Neural crest cell (in vitro differentiated cells): ENCODE measurements at regions not wholly inside any gene's neighbourhood (a gene's known extent, or its start where the extent isn't known, plus 50 kb on each side); places are given as distances from the start of the nearest gene placed in this dataset.

ENCODE experiments used
- DNase-seq: peaks from one replicate; pipeline ENCODE4 v3.0.0; 2021; ENCODE audit warnings: low read depth, mixed read lengths, low spot score
- H3K27ac Mint-ChIP-seq: one replicate; pipeline ENCODE4 v1.8.0; 2021; ENCODE audit warnings: mild to moderate bottlenecking, mixed read lengths; ENCODE audit not compliant: unreplicated experiment
- H3K27me3 Mint-ChIP-seq: 2 replicates; pipeline ENCODE4 v1.8.0; 2021; ENCODE audit warnings: low read depth, mild to moderate bottlenecking, mixed read lengths
- H3K36me3 Mint-ChIP-seq: 2 replicates; pipeline ENCODE4 v1.8.0; 2021; ENCODE audit warnings: low read depth, mild to moderate bottlenecking, mixed read lengths
- H3K4me1 Mint-ChIP-seq: 2 replicates; pipeline ENCODE4 v1.8.0; 2021; ENCODE audit warnings: mixed read lengths
- H3K4me3 Mint-ChIP-seq: one replicate; pipeline ENCODE4 v1.8.0; 2021; ENCODE audit warnings: mild to moderate bottlenecking, mixed read lengths
- H3K9me3 Mint-ChIP-seq: 2 replicates; pipeline ENCODE4 v1.8.0; 2021; ENCODE audit warnings: mixed read lengths
- TF ChIP-seq, protein P1 (sequence below): fragments of 200-600 bp; sonication (generic); conservative IDR thresholded peaks from 2 replicates; pipeline ENCODE4 v1.5.0; 2021; ENCODE audit warnings: antibody characterized with exemption, mild to moderate bottlenecking

DNA sequence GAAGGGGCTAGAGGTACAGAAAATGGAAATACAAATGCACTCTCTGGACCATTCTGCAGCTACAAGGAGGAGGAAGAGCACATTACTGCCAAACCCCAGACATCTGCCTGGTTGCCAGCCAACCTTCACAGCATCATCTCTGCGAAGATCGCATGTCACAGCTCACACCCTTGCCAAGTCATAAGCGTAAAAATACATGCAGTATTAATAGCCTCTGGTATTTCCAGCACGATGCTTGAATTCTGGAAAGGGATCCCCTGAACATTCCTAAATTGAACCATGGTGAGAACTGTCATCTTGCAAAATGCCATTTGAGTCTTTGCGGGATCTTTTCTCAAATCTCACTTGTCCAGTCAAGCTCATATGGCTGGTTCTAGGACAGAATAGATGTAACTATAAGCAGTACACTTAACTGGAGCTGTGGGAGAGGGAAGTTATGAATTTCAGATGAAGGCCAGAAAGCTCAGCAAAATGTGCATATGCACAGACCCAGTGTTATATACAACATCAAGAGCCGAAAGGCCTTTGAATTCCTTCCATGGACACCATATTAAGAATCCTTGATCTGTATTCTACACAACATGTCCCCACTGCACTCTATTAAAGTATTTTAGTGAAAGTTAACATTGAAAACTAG lies 211.6 kb downstream of the DUSP6 start:
- Mint-ChIP-seq H3K36me3 (no peaks in the 10 kb centered on the region), H3K9me3 (no peaks in the 10 kb centered on the region), H3K4me3 (no peak overlapping the region), H3K27me3 (no peaks in the 10 kb centered on the region), H3K4me1 (peaks cover 18% of the 10 kb centered on the region), H3K27ac (no peak overlapping the region)
- DNase-seq: no peak
- TF ChIP-seq, protein P1, sequence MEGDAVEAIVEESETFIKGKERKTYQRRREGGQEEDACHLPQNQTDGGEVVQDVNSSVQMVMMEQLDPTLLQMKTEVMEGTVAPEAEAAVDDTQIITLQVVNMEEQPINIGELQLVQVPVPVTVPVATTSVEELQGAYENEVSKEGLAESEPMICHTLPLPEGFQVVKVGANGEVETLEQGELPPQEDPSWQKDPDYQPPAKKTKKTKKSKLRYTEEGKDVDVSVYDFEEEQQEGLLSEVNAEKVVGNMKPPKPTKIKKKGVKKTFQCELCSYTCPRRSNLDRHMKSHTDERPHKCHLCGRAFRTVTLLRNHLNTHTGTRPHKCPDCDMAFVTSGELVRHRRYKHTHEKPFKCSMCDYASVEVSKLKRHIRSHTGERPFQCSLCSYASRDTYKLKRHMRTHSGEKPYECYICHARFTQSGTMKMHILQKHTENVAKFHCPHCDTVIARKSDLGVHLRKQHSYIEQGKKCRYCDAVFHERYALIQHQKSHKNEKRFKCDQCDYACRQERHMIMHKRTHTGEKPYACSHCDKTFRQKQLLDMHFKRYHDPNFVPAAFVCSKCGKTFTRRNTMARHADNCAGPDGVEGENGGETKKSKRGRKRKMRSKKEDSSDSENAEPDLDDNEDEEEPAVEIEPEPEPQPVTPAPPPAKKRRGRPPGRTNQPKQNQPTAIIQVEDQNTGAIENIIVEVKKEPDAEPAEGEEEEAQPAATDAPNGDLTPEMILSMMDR: no peak

DNA sequence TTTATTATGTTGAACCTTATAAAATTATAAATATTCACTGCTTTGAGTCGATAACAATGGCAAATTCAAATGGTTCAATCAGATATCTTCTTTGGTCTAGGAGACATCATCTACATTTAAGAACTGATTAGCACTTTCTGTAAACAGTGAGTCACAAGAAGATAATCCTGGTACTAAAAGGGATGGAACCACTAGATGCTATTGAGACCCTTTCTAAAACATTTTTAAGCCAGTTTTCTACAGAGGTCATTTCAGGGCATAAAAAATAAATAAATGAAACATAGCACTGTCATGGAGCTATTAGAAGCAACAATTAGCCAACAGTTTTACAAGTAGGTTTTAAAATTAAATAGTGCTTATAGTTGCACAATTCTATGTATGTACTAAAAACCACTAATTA lies 212.2 kb downstream of the DUSP6 start:
- Mint-ChIP-seq H3K4me1 (peaks cover 19% of the 10 kb centered on the region), H3K36me3 (no peaks in the 10 kb centered on the region), H3K27me3 (no peaks in the 10 kb centered on the region), H3K9me3 (no peaks in the 10 kb centered on the region), H3K4me3 (no peak overlapping the region), H3K27ac (no peak overlapping the region)
- DNase-seq: no peak
- TF ChIP-seq, protein P1: no peak

DNA sequence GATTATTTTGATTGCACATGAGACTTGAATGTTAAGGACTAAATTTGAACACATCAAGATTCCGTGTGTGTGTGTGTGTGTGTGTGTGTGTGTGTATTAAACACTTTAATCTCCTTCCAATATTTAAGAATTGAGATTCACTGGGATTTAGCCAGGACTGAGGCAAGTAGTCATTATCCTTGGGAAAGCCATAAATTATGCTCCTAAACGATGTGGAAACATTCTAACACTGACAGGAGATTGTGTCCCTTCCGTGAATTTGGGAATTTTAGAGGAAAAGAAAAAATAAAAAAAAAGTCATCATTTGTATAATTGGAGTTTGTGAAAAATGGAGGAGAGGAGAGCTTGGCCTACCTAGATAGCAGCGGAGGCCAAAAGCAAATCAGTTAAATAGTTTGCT lies 212.9 kb downstream of the DUSP6 start:
- TF ChIP-seq, protein P1: no peak
- no peaks in the 10 kb centered on the region for H3K9me3 Mint-ChIP-seq
- peaks cover 22% of the 10 kb centered on the region for H3K4me1 Mint-ChIP-seq
- H3K4me3 Mint-ChIP-seq: no peak overlapping the region
- no peaks in the 10 kb centered on the region for H3K27me3 Mint-ChIP-seq
- no peak for DNase-seq
- H3K27ac Mint-ChIP-seq: no peak overlapping the region
- no peaks in the 10 kb centered on the region for H3K36me3 Mint-ChIP-seq

DNA sequence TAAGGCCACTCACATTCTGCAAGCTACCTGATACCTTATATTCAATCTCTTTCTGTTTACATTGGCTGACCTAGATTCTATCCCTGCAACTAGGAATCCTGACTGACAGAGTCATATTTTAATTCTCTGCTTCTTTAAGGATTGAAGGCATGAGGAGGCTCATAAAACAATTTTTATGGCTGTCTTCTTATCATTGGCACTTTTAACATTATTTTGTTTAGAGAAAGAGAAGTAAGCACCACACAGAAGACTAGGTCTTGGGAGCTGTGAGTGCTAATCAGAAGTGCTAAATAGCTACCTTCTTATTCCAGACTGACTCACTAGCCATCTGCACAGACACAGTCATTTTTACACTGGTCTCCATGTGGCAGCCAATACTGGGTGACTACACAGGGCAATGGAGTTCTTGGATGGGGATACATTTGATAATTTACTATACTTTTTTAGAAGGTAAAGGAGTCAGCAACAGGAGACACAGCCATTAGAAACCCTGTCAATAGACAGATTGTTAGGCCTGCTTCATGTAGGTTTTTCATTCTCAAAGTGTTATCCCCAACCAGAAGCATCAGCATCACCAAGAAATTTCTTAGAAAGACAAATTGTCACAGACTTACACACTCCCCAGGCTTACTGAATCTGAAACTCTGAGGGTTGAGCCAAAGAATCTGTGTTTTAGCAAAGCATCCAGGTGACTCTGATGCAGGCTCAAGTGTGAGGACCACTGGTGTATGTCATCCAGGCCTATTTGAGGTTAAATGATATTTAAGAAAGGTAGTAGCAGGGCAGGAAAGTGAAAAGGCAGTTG lies 214.1 kb downstream of the DUSP6 start:
- Mint-ChIP-seq H3K9me3 (no peaks in the 10 kb centered on the region), H3K27ac (no peak overlapping the region), H3K36me3 (no peaks in the 10 kb centered on the region), H3K4me1 (peaks cover 19% of the 10 kb centered on the region), H3K27me3 (no peaks in the 10 kb centered on the region), H3K4me3 (no peak overlapping the region)
- TF ChIP-seq, protein P1: no peak
- DNase-seq: no peak

DNA sequence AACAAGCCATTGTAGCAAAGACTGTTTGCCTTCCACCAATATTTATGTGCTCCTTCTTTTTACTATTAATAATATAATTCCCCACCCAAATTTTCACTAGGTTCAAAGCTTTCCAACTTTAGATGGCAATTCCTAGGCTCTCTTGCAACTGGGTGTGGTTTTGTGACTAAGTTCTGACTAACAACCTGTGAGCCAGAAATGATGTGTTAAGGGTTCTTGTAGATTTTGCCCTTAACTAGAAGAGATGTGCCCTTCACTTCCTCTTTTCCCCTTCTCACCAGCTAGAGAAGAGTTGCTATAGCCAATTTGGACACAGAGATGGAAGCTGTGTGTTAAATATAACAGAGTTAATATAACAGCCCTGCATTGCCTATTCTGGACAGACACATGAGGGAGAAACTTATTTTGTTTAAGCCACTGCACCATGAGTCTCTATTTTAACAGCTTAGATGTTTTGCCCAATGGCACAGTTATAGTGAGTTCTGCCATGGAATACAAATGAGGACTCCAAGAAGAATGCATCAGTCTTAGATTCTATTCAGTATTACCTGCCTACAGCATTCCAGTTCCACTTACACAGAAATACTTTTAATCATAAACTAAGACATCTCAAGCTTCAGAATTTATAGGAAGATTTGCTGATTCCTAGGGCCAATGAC lies 216.2 kb downstream of the DUSP6 start:
- Mint-ChIP-seq H3K4me1 (peaks cover 15% of the 10 kb centered on the region), H3K27ac (no peak overlapping the region), H3K9me3 (no peaks in the 10 kb centered on the region), H3K36me3 (no peaks in the 10 kb centered on the region), H3K27me3 (no peaks in the 10 kb centered on the region), H3K4me3 (no peak overlapping the region)
- no peak for DNase-seq
- TF ChIP-seq, protein P1: no peak
